ENCODE measurements at regions not wholly inside any gene's neighbourhood (a gene's known extent, or its start where the extent isn't known, plus 50 kb on each side); places are given as distances from the start of the nearest gene placed in this dataset.
"Not testable (repeated sequence)": the region's sequence is repeated elsewhere in the genome, so short reads cannot be mapped to it uniquely, and the experiment has no call there.

- ChIA-PET CTCF (no interaction called here), POLR2A (no interaction called here)
Observed at GRCh38 chr7:140283472-140283871, 106.7 kb upstream of the KDM7A start.

- ChIA-PET CTCF (no interaction called here), POLR2A (no interaction called here)
Observed at GRCh38 chr7:140281960-140282359, 105.2 kb upstream of the KDM7A start.

GRCh38 chr7:140281255-140281654 is 104.5 kb upstream of the KDM7A start:
- ChIA-PET POLR2A (interaction anchor here (0.7 kb wide), 1 partner anchor 171 kb away, joined by 3 read pairs; no protein-coding TSS in a partner anchor), CTCF (no interaction called here)

- POLR2A ChIA-PET: no interaction called here
Observed at GRCh38 chr7:140276001-140276400, 99.2 kb upstream of the KDM7A start.

GRCh38 chr7:140275069-140275965 is 98.5 kb upstream of the KDM7A start:
- CTCF ChIA-PET: interaction anchor here (0.6 to 0.7 kb wide), 2 partner anchors 207 to 670 kb away, joined by 3 read pairs; no protein-coding TSS in a partner anchor
- POLR2A ChIA-PET: no interaction called here

More at GRCh38 chr7:140276001-140276400, 99.2 kb upstream of the KDM7A start:
- CTCF ChIA-PET: no interaction called here

GRCh38 chr7:140273417-140273816 is 96.6 kb upstream of the KDM7A start:
- POLR2A ChIA-PET: no interaction called here
- CTCF ChIA-PET: no interaction called here

GRCh38 chr7:140271643-140271968 is 94.8 kb upstream of the KDM7A start:
- POLR2A ChIA-PET, CTCF ChIA-PET: not testable (repeated sequence)

- ChIA-PET CTCF (no interaction called here), POLR2A (no interaction called here)
Observed at GRCh38 chr7:140269004-140269638, 92.3 kb upstream of the KDM7A start.

GRCh38 chr7:140267381-140268226 is 90.8 kb upstream of the KDM7A start:
- ChIA-PET CTCF (no interaction called here), POLR2A (no interaction called here)

GRCh38 chr7:140263277-140263676 is 86.5 kb upstream of the KDM7A start:
- POLR2A ChIA-PET: interaction anchor here (3.1 kb wide), 1 partner anchor 10 kb away, joined by 11 read pairs; no protein-coding TSS in a partner anchor

GRCh38 chr7:140262242-140262903 is 85.6 kb upstream of the KDM7A start:
- CTCF ChIA-PET: interaction anchor here (0.7 to 1.2 kb wide), 3 partner anchors 9 to 1425 kb away, joined by 3 to 7 read pairs (median 3); no protein-coding TSS in a partner anchor
- POLR2A ChIA-PET: interaction anchor here (0.7 to 3.1 kb wide), 2 partner anchors 9 to 19 kb away, joined by 3 to 11 read pairs; no protein-coding TSS in a partner anchor

More at GRCh38 chr7:140263277-140263676, 86.5 kb upstream of the KDM7A start:
- CTCF ChIA-PET: interaction anchor here (1.2 kb wide), 1 partner anchor 10 kb away, joined by 7 read pairs; no protein-coding TSS in a partner anchor

GRCh38 chr7:140261522-140261921 is 84.7 kb upstream of the KDM7A start:
- ChIA-PET POLR2A (interaction anchor here (3.1 kb wide), 1 partner anchor 8 kb away, joined by 11 read pairs; no protein-coding TSS in a partner anchor), CTCF (interaction anchor here (1.0 kb wide), 1 partner anchor 9 kb away, joined by 3 read pairs; no protein-coding TSS in a partner anchor)

GRCh38 chr7:140261105-140261486 is 84.3 kb upstream of the KDM7A start:
- POLR2A ChIA-PET: interaction anchor here (3.1 kb wide), 1 partner anchor 8 kb away, joined by 11 read pairs; no protein-coding TSS in a partner anchor
- CTCF ChIA-PET: interaction anchor here (0.6 to 1.0 kb wide), 2 partner anchors 8 to 286 kb away, joined by 3 to 6 read pairs; no protein-coding TSS in a partner anchor

- ChIA-PET CTCF (interaction anchor here (0.6 to 1.6 kb wide), 2 partner anchors 27 to 285 kb away, joined by 3 to 6 read pairs; no protein-coding TSS in a partner anchor), POLR2A (interaction anchor here (3.1 kb wide), 1 partner anchor 7 kb away, joined by 11 read pairs; no protein-coding TSS in a partner anchor)
Observed at GRCh38 chr7:140260352-140261104, 83.7 kb upstream of the KDM7A start.

GRCh38 chr7:140257278-140257677 is 80.5 kb upstream of the KDM7A start:
- CTCF ChIA-PET, POLR2A ChIA-PET: not testable (repeated sequence)

GRCh38 chr7:140254976-140255375 is 78.2 kb upstream of the KDM7A start:
- POLR2A ChIA-PET: not testable (repeated sequence)
- CTCF ChIA-PET: interaction anchor here (3.3 kb wide), 1 partner anchor 25 kb away, joined by 18 read pairs; no protein-coding TSS in a partner anchor

GRCh38 chr7:140249036-140249806 is 72.4 kb upstream of the KDM7A start:
- POLR2A ChIA-PET: interaction anchor here (1.2 kb wide), 1 partner anchor 18 kb away, joined by 3 read pairs; no protein-coding TSS in a partner anchor
- CTCF ChIA-PET: no interaction called here
